Germinal center (tissue), 1 donor: ENCODE measurements at regions not wholly inside any gene's neighbourhood (a gene's known extent, or its start where the extent isn't known, plus 50 kb on each side); places are given as distances from the start of the nearest gene placed in this dataset.

Source experiments
- DNase-seq: peaks from one replicate; pipeline ENCODE4 v3.0.0; 2012; ENCODE audit warnings: mixed read lengths, low spot score

DNA sequence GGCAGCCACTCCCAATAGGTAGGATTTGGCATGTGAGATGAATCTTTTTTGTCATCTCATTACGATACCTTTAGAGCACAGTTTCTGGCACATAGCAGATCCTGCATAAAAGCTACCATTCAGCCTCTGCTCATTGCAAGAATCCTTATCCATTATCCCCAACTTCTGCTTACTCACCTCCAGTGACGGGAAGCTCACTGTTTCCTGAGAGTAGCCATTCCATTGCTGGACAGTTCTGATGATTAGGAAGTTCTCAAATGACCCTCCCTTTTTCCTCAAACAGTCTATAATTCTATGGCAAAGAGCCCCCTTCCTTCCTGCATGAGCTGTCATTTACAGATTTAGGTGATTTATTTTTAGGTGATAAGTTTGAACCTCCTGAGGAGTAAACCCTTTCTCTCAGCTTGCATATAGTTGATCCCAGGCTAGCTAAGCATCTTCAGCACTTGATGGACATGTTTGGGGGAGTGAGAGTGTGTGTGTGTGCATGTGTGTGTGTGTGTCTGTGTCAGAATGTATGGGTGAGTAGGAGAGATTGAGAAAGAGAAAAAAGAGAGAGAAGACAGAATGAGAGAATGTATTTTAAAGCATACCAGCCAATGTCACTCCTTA, 109.7 kb downstream of the LSM3 start:
- no peak for DNase-seq

DNA sequence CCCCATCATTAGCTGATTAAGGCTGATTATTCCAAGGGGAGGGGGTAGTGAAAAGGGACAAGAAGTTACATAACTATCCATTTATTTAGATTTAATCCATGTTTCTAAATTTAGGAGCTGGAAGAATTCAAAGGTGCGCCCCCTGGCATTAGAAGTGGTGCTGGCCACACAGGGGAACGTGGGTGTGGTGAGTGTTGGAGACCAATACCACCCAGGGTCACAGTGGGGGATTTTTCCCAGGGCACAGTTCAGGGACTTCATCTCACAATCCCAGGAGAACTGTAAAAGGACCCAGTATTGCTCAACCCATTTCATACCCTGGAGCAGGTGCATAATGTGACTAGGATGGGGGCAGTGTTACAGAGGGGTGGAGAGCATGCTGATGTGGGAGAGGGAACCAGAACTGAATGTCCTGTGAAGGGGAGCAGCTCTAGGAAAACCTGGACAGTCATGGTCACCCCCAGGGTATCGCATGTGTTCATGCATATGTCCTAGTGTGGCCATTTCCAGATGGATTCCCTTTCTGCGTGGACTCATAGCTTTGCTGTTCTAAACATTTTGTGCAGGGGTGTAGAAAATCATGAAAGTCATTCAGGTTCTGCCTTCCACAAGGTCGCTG, 110.3 kb downstream of the LSM3 start:
- no peak for DNase-seq

- DNase-seq, result no peak
Measured at GRCh38 chr3:14289590-14290461, 111.2 kb downstream of the LSM3 start.

GRCh38 chr3:14290631-14291385, 111.6 kb upstream of the SLC6A6 start:
- no peak for DNase-seq

- no peak for DNase-seq
Measured at GRCh38 chr3:14295037-14295436, 107.4 kb upstream of the SLC6A6 start.

DNA sequence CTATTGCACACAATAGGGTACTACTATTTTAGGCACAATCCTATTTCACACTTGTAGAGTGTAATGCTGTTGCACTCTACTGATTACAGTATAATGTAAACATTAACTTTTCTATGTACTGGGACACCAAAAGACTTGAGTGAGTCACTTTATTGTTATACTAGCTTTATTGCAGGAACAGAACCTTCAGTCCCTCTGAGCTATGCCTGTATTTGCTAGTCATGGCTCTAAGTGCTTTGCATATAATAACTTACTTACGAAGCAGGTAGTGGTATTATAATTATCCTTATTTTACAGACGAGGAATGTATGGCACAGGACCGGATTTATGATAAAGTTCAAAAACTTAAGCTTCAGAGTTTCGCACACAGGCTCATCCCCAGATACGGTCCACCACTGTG, 106.6 kb upstream of the SLC6A6 start:
- no peak for DNase-seq

DNA sequence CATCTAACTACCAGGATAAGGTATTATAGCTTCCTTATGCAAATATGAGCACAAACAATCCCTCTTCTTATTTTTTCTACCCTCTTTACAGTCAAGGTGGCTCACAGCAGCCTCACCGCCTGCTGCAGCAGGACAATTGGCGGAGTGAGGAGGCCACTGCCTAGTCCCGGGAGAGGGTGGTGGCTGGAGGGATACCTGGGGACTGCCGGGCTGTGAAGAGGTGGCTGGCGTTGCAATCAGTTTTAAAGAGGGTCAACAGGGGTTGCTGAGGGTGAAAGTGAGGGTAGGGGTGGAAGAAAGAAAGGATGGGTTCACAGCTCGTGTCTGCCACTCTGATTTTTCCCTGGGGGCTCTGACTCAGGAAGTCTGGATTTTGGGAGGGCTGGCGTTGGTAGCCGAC, 105.1 kb upstream of the SLC6A6 start:
- DNase-seq, result no peak

DNA sequence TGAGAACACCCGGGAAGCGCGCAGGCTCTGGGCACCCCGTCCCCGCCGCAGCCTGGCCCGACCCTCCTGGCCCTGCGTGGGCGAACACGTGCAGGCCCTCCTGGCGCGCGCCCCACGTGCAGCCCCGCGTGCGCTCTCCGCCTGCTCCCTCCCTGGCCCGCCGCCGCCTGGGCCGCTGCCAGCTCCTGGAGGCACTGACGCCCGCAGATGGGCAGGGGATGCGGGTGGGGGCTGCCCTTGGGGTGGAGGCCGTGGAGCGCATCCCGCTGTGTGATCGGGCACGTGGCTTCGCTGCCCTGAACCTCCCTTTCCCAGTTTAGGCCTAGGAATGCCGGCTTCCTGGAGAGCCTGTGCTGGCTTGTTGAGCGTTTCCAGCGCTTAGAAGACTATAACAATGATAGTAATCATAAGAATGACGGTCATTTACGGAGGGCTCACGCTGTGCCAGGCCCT, 104.6 kb upstream of the SLC6A6 start:
- DNase-seq, result no peak

DNA sequence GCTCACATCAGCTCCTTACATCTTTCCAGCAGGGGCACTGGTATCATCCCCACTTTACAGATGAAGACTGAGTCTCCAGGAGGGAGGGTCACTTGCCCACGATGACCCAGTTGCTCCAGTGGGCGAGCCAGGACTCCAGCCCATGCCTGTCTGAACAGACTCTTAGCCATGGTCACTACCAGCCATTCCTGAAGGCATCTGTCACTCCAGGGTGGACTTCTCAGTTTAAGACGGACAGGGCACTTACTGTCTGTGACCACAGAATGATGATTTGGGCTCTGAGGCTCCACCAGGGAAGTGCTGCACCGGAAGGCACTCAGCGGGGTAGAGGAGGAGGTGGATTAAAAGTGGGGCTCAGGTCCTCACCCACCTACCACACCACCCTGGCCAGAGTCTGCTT, 104.0 kb upstream of the SLC6A6 start:
- no peak for DNase-seq

DNA sequence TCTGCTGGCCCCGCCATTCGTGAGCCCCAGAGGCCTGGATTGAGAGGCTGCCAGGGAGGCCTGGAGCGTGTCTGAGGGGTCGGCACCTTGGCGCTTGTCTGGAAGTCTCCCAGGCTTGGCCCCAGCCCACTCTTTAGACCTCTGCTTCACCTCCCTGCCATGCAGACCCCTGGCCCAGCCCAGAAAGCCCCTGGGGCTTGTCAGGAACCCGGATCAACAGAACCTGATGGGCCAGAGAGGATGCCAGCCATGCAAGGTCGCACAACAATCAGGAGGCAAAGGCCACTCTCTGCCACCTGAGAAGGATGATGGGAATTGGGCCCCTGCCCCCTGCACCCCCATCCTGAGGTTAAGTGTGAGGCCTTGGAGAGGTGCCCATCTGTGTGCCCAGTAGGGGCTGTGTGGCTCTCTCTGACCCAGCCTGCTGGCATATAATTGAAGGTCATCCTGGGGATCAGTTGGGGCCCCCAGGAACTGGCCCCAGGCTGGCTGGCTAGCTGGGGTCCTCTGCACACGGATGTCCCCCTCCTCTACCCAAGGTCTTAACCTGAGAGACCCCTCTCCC, 103.3 kb upstream of the SLC6A6 start:
- no peak for DNase-seq

DNA sequence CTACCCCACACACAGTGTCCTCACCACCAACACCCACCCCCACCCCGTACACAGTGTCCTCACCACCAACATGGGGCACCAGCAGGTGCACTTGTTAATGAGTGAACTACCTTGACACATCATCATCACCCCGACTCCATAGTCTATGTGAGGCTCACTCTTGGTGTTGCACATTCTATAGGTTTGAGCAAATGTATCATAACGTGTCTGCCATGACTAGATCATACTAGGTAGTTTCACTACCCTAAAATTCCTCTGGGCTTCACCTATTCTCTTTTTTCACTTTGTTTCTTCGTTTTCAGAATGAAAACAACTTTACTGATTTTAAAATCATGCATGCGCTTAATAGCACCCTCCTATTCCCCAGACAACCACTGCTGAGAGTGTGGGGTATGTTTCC, 102.6 kb upstream of the SLC6A6 start:
- no peak for DNase-seq

DNA sequence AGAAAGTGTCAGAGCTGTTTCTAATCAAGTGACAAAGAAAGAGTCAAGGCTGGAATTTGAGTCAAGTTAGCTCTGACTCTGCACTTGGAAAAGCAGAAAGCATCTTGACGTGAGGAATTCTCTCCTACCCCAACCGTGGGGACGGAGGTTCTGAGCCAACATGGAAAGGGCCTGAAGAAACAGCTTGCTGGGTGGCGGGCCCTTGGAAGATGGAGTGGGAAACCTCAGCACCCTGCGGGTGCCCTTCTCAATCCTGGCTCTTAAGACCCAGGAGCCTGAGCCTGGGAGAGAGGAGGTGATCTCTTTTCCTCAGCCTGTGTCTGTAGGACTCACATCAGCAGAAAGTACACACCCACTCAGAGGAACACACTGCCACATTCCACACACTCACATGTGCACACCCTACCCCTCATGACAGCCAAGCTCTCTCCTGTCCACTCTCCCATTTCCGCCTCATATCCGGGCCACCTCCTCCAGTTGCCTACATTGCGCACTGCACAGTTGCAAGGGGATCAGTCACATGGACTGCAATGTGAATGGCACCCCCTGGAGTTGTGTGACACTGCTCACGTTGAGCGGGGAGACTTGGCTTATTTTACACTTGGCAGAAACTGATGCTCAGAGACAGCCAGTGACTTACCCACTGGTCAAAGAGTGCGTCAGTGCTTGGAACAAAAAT, 101.5 kb upstream of the SLC6A6 start:
- no peak for DNase-seq

- DNase-seq, result no peak
Measured at GRCh38 chr3:14301558-14301957, 100.8 kb upstream of the SLC6A6 start.

GRCh38 chr3:14303336-14304100, 98.9 kb upstream of the SLC6A6 start:
- no peak for DNase-seq

DNA sequence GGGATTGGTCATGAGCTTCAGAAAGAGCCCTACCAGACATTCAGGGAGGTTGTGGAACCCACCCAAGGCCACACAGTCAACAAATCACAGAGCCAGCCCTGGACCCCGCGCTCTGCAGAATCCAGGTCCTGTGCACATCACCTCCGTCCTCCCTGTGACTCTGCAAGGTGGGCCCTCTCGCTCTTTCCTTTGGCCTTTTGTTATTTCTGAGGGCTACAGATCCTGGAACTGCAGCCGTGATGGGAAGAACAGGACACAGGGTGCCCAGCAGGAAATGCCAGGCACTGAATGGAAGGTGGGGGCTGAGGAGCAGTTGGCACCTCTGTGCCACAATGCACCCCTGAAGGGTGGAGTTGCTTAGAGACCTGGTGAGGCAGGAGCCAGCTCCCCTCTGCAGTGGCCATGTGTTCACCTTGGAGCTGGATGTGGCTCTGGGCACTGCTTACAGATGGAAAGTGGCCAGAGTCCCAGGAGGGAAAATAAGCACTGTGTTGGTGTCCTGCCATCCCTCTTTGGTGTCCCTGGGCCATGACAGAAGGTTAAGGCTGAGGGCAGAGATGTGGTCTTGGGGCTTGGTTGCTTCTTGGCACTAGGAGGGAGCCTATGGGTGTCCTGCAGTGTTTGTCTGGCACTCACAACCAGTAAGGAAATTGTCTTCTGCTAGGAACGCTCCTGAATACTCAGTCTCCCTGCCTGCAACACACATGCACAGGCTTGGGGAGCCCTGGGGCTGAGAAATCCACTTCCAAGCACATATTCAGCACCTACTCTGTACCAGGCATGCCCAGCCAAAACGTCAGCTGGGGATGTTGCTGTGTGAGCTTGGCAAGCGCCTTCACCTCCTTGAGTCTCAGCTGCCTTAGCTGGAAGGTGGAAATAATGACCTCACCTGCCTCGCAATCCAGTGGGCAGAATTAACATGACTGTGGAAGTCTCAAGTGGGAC, 98.0 kb upstream of the SLC6A6 start:
- DNase-seq, result no peak

GRCh38 chr3:14305324-14305723, 97.1 kb upstream of the SLC6A6 start:
- no peak for DNase-seq

GRCh38 chr3:14306142-14306541, 96.3 kb upstream of the SLC6A6 start:
- DNase-seq, result no peak

DNA sequence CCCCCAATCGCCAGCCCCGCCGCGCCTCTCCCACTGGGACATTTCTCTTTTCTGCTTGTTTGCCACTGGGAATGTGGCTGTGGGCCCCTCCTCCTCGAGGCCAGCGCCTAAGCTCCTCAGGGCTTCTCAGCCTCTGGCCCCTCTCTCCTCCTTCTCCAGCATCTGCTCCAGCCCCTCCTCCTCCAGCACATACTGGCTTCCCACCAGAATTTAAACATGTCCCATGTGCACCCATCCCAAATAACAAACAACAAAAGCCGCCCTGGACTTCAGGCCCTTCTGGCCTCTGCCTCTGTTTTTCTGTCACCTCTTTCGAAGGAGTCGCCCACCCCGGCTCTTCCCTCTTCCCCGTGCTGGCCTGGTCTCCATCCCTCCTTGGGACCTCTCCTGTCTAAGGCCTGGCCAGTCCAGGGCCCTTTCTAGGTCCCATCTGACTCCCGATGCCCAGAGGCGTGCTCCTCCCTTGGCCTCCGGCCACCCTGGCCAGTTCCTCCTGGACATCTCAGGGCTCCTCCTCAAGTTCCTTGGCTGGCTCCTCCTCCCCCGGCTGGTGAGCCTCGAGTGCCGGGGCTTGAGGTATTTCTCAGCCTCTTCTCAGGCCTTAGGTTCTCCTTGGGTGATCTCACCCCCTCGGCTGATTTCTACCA, 94.6 kb upstream of the SLC6A6 start:
- DNase-seq, result no peak

DNA sequence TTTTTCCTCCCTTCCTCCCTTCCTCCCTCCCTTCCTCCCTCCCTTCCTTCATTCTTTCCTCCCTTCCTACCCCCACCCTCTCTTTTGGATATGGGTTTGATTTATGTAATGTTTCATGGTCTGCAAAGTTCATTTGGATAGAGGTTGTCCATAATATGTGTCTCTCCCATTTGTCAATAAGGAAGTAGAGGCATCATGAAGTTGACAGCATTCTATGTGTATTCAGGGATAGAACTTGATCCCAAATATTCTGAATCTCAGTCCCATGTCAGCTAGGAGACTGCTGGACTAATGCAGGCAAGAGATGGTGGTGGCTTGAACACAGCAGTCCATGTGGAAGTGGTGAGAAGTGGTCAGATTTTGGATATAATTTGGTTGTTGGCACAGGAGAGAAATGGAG, 90.7 kb upstream of the SLC6A6 start:
- no peak for DNase-seq
